Sigmoid colon (tissue), 4 donors: ENCODE measurements at regions not wholly inside any gene's neighbourhood (a gene's known extent, or its start where the extent isn't known, plus 50 kb on each side); places are given as distances from the start of the nearest gene placed in this dataset.

Experiments
- EP300 ChIP-seq, 4 donors: sonication (generic); formaldehyde crosslinking; IDR thresholded peaks; one replicate each; pipeline ENCODE4 v1.6.1; 2017; ENCODE audit warnings: antibody characterized with exemption in 4 of 4
- POLR2AphosphoS5 ChIP-seq, 4 donors: sonication (generic); formaldehyde crosslinking; IDR thresholded peaks; one replicate each; pipeline ENCODE4 v1.6.1; 2017; ENCODE audit warnings: antibody characterized with exemption in 4 of 4
- TF ChIP-seq, protein P1 (sequence below), 4 experiments: fragments of 450-650 bp in 3 of 4; fragments of 200-600 bp in 1 of 4; IDR thresholded peaks; one replicate each; pipeline ENCODE4 v1.5.1; 2016 to 2019; ENCODE audit warnings: antibody characterized with exemption in 4 of 4, mild to moderate bottlenecking in 3 of 4, moderate library complexity in 2 of 4

DNA sequence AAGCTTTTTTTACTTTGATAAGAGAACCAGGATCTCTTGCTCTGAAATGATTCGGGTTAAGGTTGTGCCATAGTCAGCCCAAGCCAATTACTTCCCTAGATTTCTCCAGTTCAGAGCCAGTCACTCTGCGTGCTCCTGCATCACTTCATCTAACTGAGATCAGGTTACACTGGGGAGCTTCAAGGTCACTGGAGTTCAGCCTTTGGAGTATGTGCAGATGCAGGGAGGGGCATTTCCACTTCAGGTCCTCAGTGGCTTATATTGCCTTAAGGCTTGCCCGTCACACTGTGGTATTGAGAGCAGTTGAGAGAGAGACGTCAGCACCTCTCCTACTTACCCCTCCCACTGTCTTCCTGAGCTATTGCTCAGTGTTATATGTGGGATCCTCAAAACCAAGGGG, 317.8 kb downstream of the EPHA4 start:
- no peak for TF ChIP-seq POLR2AphosphoS5 (IDR thresholded peaks at IDR 0.05)
- TF ChIP-seq EP300 (IDR thresholded peaks at IDR 0.05) = no peak
- TF ChIP-seq, protein P1, sequence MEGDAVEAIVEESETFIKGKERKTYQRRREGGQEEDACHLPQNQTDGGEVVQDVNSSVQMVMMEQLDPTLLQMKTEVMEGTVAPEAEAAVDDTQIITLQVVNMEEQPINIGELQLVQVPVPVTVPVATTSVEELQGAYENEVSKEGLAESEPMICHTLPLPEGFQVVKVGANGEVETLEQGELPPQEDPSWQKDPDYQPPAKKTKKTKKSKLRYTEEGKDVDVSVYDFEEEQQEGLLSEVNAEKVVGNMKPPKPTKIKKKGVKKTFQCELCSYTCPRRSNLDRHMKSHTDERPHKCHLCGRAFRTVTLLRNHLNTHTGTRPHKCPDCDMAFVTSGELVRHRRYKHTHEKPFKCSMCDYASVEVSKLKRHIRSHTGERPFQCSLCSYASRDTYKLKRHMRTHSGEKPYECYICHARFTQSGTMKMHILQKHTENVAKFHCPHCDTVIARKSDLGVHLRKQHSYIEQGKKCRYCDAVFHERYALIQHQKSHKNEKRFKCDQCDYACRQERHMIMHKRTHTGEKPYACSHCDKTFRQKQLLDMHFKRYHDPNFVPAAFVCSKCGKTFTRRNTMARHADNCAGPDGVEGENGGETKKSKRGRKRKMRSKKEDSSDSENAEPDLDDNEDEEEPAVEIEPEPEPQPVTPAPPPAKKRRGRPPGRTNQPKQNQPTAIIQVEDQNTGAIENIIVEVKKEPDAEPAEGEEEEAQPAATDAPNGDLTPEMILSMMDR (IDR thresholded peaks at IDR 0.05) = no peak
